HG02938 (cell line): ENCODE measurements at regions not wholly inside any gene's neighbourhood (a gene's known extent, or its start where the extent isn't known, plus 50 kb on each side); places are given as distances from the start of the nearest gene placed in this dataset.
"Not testable (repeated sequence)": the region's sequence is repeated elsewhere in the genome, so short reads cannot be mapped to it uniquely, and the experiment has no call there.

Experiments
- ATAC-seq: cut with Tn5 transposase; IDR thresholded peaks from one replicate; pipeline ENCODE4 v1.9.1; 2021; ENCODE audit warnings: mild to moderate bottlenecking, moderate library complexity; ENCODE audit not compliant: unreplicated experiment

GRCh38 chr7:13806089-13806867, 183.2 kb downstream of the ETV1 start:
- ATAC-seq = not testable (repeated sequence)

GRCh38 chr7:13817230-13817629, 172.2 kb downstream of the ETV1 start:
- ATAC-seq = not testable (repeated sequence)

- ATAC-seq = no peak
These were observed 168.2 kb downstream of the ETV1 start for GRCh38 chr7:13821152-13821787.

- no peak for ATAC-seq
These were observed 166.8 kb downstream of the ETV1 start for GRCh38 chr7:13822678-13823077.

GRCh38 chr7:13826752-13827151, 162.7 kb downstream of the ETV1 start:
- ATAC-seq = no peak

- ATAC-seq = no peak
These were observed 161.8 kb downstream of the ETV1 start for GRCh38 chr7:13827716-13828115.

- no peak for ATAC-seq
These were observed 160.2 kb downstream of the ETV1 start for GRCh38 chr7:13829231-13829630.

- no peak for ATAC-seq
These were observed 159.3 kb downstream of the ETV1 start for GRCh38 chr7:13829914-13830900.

- ATAC-seq = no peak
These were observed 157.1 kb downstream of the ETV1 start for GRCh38 chr7:13832346-13832745.

- ATAC-seq = no peak
These were observed 155.1 kb downstream of the ETV1 start for GRCh38 chr7:13834328-13834761.

GRCh38 chr7:13835442-13835841, 154.0 kb downstream of the ETV1 start:
- no peak for ATAC-seq

- no peak for ATAC-seq
These were observed 150.4 kb downstream of the ETV1 start for GRCh38 chr7:13839063-13839462.
